ENCODE measurements at regions not wholly inside any gene's neighbourhood (a gene's known extent, or its start where the extent isn't known, plus 50 kb on each side); places are given as distances from the start of the nearest gene placed in this dataset.

- ChIA-PET CTCF (no interaction called here), POLR2A (no interaction called here)
- H3K4me3 ChIP-seq (ENCODE audit: low read depth, low read length) = no peak overlapping the region
- no peak for DNase-seq (ENCODE audit: low read depth, low spot score)
- TF ChIP-seq, protein P1, sequence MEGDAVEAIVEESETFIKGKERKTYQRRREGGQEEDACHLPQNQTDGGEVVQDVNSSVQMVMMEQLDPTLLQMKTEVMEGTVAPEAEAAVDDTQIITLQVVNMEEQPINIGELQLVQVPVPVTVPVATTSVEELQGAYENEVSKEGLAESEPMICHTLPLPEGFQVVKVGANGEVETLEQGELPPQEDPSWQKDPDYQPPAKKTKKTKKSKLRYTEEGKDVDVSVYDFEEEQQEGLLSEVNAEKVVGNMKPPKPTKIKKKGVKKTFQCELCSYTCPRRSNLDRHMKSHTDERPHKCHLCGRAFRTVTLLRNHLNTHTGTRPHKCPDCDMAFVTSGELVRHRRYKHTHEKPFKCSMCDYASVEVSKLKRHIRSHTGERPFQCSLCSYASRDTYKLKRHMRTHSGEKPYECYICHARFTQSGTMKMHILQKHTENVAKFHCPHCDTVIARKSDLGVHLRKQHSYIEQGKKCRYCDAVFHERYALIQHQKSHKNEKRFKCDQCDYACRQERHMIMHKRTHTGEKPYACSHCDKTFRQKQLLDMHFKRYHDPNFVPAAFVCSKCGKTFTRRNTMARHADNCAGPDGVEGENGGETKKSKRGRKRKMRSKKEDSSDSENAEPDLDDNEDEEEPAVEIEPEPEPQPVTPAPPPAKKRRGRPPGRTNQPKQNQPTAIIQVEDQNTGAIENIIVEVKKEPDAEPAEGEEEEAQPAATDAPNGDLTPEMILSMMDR (IDR thresholded peaks at IDR 0.05; ENCODE audit: insufficient read depth, low read length, missing control alignments) = no peak
Observed at GRCh38 chr5:124920909-124921666, 174.6 kb upstream of the ZNF608 start.

GRCh38 chr5:124921694-124922093 is 175.3 kb upstream of the ZNF608 start:
- H3K4me3 ChIP-seq (ENCODE audit: low read depth, low read length) = no peak overlapping the region
- no peak for DNase-seq (ENCODE audit: low read depth, low spot score)
- TF ChIP-seq, protein P1 (IDR thresholded peaks at IDR 0.05; ENCODE audit: insufficient read depth, low read length, missing control alignments) = no peak
- ChIA-PET CTCF (no interaction called here), POLR2A (no interaction called here)

DNA sequence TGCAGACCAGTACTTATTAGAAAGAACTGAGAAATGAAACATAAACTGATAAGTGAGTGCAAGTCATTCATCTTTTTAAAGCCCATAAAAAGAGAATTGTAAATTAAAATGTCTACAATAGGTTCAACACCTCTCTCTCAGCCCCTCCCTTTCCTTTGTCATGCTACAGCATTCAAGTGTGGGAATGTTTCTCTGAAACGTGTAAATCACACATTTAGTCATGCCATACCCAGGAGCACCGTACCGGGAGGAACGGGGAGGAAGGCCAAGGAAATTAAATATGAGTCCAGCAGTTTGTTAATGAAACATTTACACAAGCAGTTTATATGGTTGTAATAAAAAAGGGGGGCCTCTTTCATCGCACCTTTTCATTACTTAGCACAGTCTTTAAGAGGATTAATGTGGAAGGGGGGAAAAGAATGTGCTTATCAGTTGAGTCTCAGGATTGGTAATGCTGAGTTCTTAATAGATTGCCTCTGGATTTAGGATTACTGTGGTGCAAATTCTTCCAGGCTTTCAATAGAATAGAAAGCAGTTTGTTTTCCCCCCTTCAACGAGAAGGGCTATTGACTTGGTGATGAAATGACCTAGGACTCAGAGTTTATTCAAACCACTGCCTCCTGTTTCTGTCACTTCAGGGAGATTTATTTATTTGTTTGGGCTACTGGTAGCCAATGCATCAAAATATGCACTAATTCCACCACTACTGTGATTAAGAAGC is 176.0 kb upstream of the ZNF608 start:
- CTCF ChIA-PET = no interaction called here

DNA sequence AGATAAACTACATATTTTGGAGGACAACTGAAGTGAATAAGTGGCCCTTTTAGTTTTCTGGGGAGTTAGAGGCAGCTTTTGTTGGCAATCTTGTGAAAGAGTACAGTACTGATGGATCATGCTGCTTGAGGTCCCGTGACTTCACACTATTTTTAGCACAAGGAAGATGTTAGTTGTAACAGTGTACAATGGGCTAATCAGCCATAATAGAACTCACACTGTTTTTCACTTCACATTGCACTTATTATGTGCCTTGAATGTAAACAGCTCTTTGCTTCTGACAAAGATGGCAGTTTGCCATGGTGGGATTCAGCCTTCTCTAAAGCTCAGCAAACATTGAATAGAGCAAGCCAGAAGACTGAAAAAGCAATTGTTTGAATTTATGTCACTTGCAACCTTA is 176.7 kb upstream of the ZNF608 start:
- TF ChIP-seq, protein P1 (IDR thresholded peaks at IDR 0.05; ENCODE audit: insufficient read depth, low read length, missing control alignments) = no peak
- DNase-seq (ENCODE audit: low read depth, low spot score) = no peak
- POLR2A ChIA-PET = no interaction called here
- H3K4me3 ChIP-seq (ENCODE audit: low read depth, low read length) = no peak overlapping the region
- CTCF ChIA-PET = no interaction called here

More for the DNA sequence above, 176.0 kb upstream of the ZNF608 start:
- no peak for DNase-seq (ENCODE audit: low read depth, low spot score)
- TF ChIP-seq, protein P1 (IDR thresholded peaks at IDR 0.05; ENCODE audit: insufficient read depth, low read length, missing control alignments) = no peak
- POLR2A ChIA-PET = no interaction called here
- H3K4me3 ChIP-seq (ENCODE audit: low read depth, low read length) = no peak overlapping the region

GRCh38 chr5:124924729-124925128 is 178.3 kb upstream of the ZNF608 start:
- DNase-seq (ENCODE audit: low read depth, low spot score) = no peak
- TF ChIP-seq, protein P1 (IDR thresholded peaks at IDR 0.05; ENCODE audit: insufficient read depth, low read length, missing control alignments) = no peak
- CTCF ChIA-PET = no interaction called here
- no peak overlapping the region for H3K4me3 ChIP-seq (ENCODE audit: low read depth, low read length)
- POLR2A ChIA-PET = no interaction called here

GRCh38 chr5:124927735-124928134 is 181.3 kb upstream of the ZNF608 start:
- ChIA-PET POLR2A (no interaction called here), CTCF (no interaction called here)
- no peak for DNase-seq (ENCODE audit: low read depth, low spot score)
- H3K4me3 ChIP-seq (ENCODE audit: low read depth, low read length) = no peak overlapping the region
- TF ChIP-seq, protein P1 (IDR thresholded peaks at IDR 0.05; ENCODE audit: insufficient read depth, low read length, missing control alignments) = no peak
